RKO (cell line): ENCODE measurements at regions not wholly inside any gene's neighbourhood (a gene's known extent, or its start where the extent isn't known, plus 50 kb on each side); places are given as distances from the start of the nearest gene placed in this dataset.
"Not testable (repeated sequence)": the region's sequence is repeated elsewhere in the genome, so short reads cannot be mapped to it uniquely, and the experiment has no call there.

Source experiments
- DNase-seq: peaks from one replicate; pipeline ENCODE4 v3.0.0-alpha.2; 2016; ENCODE audit warnings: low spot score

- no peak for DNase-seq
These were observed 394.6 kb downstream of the TECRL start for GRCh38 chr4:64014647-64015046.

GRCh38 chr4:64001229-64001898 is 407.9 kb downstream of the TECRL start:
- no peak for DNase-seq

- DNase-seq, result no peak
These were observed 409.0 kb downstream of the TECRL start for GRCh38 chr4:64000241-64000640.

GRCh38 chr4:63986253-63986652 is 423.0 kb downstream of the TECRL start:
- DNase-seq, result no peak

GRCh38 chr4:63983224-63983623 is 426.0 kb downstream of the TECRL start:
- DNase-seq, result no peak

- no peak for DNase-seq
These were observed 443.4 kb downstream of the TECRL start for GRCh38 chr4:63965875-63966274.

- DNase-seq, result not testable (repeated sequence)
These were observed 466.5 kb downstream of the TECRL start for GRCh38 chr4:63942706-63943286.

GRCh38 chr4:63937961-63938360 is 471.3 kb downstream of the TECRL start:
- no peak for DNase-seq

GRCh38 chr4:63922146-63922545 is 487.1 kb downstream of the TECRL start:
- no peak for DNase-seq

GRCh38 chr4:63921561-63921960 is 487.7 kb downstream of the TECRL start:
- DNase-seq, result no peak

- no peak for DNase-seq
These were observed 489.4 kb downstream of the TECRL start for GRCh38 chr4:63919636-63920365.

GRCh38 chr4:63906660-63907183 is 502.5 kb downstream of the TECRL start:
- no peak for DNase-seq

GRCh38 chr4:63904201-63904600 is 505.0 kb downstream of the TECRL start:
- DNase-seq, result no peak

- no peak for DNase-seq
These were observed 507.9 kb downstream of the TECRL start for GRCh38 chr4:63901304-63901703.

GRCh38 chr4:63898961-63899360 is 510.3 kb downstream of the TECRL start:
- no peak for DNase-seq

GRCh38 chr4:63894161-63894560 is 515.1 kb downstream of the TECRL start:
- no peak for DNase-seq

GRCh38 chr4:63869370-63869769 is 539.9 kb downstream of the TECRL start:
- no peak for DNase-seq

- no peak for DNase-seq
These were observed 557.8 kb downstream of the TECRL start for GRCh38 chr4:63851496-63851895.

GRCh38 chr4:63841266-63841665 is 568.0 kb downstream of the TECRL start:
- no peak for DNase-seq

GRCh38 chr4:63831590-63832155 is 577.6 kb downstream of the TECRL start:
- DNase-seq, result no peak

GRCh38 chr4:63817196-63817865 is 591.9 kb downstream of the TECRL start:
- DNase-seq, result no peak
